SHP77 treated with DMSO at 0.1 percent for 48 hours (cell line): ENCODE measurements at regions not wholly inside any gene's neighbourhood (a gene's known extent, or its start where the extent isn't known, plus 50 kb on each side); places are given as distances from the start of the nearest gene placed in this dataset.
"Not testable (repeated sequence)": the region's sequence is repeated elsewhere in the genome, so short reads cannot be mapped to it uniquely, and the experiment has no call there.

Experiments used
- DNase-seq: peaks from one replicate; lab custom pipeline; 2025; lab: John Stamatoyannopoulos, UW

DNA sequence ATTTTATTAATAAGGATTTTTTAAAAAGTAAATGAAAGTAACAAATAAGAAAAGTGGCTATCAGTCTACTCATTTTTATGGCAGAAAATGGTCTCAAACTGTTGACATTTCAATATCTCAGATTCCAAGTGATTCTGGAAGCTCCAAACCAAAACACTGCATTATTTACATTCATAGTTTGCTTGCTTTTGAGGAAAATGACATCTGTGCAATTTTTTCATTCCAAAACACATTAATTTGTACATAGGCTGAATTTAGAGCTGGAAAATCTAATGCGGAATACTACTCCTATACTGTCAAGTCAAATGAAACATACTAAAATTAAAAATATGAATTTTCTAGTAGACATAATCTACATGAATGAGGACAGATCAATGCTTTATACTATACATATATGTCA lies 1047.6 kb downstream of the CDH9 start:
- DNase-seq: no peak

DNA sequence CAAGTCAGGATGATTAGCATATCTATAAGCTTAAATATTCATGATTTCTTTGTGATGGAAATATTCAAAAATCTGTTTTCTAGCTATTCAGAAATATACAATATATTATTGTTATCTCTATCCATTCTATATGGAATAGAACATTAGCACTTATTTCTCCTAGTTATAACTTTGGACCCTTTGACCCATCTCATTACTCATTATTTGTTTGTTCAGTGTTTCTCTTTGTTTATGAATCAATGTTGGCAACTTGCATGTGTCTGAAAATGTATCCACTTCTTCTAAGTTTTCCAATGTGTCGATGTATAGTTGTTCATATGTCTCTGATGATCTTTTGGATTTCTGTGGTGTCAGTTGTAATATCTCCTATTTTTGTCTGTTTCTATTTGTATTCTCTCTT lies 1059.3 kb downstream of the CDH9 start:
- no peak for DNase-seq

DNA sequence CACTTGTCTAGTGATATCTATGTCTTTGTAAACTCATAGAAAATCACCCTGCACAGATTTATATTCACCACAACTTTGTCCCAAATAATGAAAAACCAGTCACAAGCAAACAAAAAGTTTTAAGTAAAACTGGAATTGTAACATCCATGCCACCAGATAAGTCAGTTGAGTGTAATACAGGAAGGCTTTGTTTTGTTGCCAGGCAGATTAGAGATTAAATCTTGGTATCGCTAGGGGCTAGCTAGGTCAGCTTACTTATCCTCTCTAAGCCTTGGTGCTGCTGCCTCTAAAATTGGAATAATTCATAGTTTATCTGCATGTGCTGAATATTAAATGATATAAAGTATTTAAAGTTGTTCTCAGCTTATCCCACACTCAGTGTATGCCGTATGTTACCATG lies 1062.5 kb downstream of the CDH9 start:
- DNase-seq: no peak

DNA sequence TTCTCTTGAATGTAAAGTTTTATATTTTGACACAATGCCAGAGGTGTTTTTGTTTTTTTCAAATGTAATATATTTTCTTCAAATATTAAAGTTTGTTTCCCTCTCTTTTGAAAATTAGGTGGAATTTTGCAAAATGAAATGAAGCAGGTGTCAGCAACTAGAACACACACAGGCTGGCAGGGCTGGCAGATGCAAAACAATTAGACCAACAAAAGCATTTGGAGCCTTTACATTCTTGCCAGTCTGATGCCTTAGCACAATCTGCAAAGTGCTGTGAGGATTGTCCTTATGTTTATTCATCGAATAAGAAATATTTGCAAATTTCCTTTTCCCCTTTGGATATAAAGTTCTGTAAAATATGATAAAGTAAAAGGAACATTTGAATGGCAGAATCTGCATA lies 1063.9 kb downstream of the CDH9 start:
- no peak for DNase-seq

DNA sequence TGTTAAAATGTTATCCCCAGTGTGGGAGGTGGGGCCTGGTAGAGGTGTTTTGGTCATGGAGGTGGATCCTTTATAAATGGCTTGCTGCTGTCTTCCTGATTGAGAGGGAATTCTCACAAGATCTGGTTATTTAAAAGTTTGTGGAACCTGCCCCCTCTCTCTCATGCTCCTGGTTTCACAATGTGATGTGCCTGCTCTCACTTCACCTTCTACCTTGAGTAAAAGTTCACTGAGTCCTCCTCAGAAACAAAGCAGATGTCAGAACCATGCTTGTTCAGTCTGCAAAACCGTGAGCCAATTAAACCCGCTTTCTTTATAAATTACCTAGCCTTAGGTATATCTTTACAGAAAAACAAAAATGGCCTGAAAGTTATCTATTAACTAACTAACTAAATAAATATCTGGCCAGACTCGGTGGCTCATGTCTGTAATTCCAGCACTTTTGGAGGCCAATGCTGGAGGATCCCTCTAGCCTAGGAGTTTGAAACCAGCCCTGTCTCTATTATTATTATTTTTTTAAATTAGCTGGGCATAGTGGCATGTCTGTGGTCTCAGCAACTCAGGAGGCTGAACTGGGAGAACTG lies 1067.4 kb downstream of the CDH9 start:
- no peak for DNase-seq

DNA sequence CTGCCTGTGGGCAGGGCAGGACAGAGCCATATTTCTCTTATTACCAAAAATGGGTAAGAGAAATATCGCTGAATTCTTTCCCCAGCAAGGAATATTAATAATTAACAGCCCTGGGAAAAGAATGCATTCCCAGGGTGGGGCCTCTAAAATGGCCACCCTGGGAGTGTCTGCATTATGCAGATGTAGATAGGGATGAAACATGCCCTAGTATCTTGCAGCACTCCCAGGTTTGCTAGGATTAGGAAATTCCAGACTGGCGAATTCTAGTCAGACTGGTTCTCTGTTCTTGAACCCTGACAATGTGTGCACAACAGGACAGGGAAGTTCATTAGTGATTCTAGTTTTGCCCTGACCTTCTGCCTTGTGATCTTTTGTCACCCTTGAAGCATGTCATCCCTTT lies 1069.3 kb downstream of the CDH9 start:
- not testable (repeated sequence) for DNase-seq

DNA sequence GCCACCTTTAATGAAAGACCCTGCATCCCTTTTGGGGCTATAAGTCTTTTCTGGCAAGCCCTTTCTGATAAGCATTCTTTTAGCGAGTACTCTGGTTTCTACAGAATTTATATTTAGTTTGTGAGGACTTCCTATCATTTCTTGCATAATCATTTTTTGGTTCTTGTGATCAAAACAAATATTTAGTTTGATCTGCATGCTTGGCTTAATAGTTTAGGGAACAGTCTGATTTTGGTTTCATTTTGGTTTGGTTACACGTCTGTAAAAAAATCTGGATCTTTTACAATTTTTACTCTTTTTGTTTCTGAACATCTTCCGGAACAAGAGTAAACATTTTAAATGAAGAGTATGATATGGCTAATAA lies 1074.4 kb downstream of the CDH9 start:
- no peak for DNase-seq

DNA sequence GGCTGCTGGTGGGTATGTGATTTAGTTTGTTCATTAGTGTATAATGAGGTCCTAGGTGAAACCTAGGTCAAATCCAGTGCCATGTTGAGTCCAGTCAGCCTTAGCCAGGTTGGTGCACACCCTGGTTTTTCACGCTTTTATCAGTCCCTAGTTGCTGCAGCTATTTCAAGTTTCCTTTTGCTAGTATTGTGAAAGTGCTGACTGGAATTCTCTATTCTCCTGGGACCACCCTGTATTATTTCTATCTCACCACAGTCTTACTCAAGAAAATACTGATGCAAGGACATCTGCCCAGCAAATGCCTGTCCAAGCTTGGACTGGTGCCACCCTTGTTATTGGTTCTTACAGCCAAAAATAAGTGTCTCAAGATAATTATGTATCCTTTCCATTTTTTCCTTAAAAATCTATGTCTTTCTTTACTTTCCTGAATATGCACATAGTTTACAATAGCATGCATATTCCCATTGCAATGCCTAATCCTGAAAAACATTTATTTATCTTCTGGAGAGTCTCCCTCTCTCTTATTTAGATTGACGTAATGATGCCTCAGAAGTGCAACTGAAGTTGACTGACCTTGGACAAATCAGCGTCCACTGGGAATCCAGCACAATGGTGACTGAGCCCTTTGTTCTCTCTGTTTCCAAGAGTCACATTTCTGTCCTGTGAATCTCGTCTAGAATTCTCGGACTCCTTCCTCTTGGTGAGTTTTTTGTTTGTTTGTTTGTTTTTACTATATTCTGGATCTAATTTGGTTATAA lies 1075.0 kb downstream of the CDH9 start:
- DNase-seq: no peak

DNA sequence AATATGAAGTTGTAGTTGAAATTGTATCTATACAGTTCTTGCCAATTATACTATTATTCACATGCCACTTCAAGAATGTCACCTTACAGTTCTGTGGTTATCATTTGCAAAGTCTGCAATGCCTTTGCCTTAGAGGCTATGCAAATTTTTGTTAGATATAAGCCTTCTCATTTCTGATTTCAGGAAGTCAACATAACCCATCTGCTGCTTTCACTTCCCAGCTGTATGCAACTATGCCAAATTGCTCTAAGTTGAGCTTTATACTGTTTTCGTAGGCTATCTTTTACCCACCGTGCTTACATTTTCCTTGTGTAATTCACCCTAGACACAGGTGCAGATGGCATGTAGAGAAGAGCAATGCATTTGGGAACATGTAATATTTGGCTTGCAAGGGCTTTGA lies 1083.0 kb downstream of the CDH9 start:
- no peak for DNase-seq

DNA sequence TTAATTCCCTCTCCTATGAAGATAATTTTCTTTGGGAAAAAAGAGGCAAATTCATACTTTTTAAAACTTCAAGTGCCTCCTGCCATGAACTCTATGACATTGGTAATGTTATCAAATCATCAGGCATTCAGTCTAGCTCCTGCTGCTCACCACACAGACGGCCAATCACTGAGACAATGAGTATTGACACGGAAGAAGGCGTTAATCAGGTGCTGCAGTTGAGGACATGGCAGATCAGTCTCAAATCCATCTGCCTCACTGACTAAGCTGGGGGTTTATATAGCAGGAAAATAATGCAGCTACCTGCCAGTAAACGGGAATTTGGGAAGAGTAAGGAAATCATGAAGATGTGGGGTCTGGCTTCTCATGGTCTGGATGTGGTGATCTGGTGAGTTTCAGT lies 1087.7 kb downstream of the CDH9 start:
- no peak for DNase-seq

DNA sequence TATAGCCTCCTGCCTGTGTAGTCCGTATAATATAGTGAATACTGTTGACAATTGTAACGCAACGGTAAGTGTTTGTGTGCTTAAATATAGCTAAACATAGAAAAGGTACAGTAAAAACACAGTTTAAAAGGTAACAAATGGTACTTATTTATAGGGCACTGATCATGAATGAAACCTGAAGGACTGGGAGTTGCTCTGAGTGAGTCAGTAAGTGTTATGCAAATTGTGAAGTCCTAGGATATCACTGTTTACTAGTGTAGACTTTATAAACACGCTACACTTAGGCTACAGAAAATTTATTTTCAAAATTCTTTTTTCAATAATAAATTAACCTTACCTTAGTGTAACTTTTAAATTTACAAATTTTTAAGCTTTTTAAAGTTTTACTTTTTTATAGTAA lies 1090.1 kb downstream of the CDH9 start:
- no peak for DNase-seq

DNA sequence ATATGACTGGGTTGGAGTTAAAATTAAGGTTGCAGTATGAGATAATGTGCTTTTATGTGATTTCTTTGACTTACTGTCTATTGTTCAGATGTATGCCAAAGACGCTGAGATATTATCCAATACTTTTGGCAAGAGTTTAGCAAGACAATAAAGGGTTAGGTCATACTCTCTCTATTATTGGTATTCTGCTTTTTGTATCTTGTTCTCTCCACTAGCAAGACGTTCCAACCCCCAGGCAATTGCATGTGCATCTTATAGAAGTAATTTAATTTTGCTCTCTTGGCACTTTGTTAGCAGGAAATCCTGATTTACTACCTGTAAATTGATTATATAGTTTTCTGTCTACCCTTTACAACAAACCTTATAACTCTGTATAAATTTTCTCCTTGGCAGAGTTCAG lies 1093.6 kb downstream of the CDH9 start:
- no peak for DNase-seq

DNA sequence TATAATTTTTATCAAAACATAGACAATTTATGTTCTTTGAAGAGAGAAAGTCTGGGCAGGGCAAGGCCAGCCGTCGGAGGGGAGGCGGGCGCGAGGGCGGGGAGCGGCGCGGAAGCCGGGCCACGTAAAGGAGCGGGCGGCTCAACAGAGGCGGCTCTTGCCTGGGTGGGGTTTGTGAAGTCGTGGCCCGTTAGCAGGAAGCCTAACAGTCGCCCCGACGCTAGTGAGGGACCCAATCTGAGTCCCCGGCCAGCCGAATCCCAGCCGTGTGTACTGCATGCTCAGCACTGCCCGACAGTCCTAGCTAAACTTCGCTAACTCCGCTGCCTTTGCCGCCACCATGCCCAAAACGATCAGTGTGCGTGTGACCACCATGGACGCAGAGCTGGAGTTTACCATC lies 1129.2 kb downstream of the CDH9 start:
- no peak for DNase-seq

DNA sequence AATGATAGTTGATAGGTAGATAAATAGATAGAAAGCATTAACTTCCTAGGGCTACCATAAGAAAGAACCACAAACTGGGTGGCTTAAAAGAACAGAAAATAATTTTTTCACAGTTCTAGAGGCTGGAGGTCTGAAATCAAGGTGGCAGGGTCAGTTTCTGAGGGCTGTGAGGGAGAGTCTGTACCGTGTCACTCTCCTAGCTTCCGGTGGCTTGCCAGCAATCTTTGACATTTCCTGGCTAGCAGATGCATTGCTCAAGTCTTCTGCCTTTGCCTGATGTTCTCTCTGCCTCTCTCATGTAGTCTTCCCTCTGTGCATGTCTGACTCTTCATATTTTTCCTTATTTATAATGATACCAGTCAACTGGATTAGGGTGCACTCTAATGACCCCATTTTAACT lies 1132.7 kb downstream of the CDH9 start:
- DNase-seq: no peak

DNA sequence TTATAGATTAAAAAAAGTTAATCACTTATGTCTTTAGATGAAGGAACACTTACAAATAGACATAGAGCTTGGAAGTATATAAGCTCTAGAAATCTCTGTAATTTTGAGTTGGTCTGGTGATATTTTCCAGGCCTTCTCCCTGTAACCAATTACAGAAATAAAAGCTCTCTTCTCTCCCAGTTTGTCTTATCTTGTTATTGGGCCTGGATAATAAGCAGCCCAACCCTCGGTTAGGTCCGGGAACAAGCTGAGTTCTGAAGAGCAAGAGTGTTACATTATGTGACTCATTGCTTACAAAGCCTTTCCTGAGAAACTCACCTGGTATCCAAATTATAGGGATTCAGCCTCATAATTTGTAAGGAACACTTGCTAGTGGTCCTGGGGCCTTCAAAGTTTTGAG lies 1146.2 kb downstream of the CDH9 start:
- no peak for DNase-seq

DNA sequence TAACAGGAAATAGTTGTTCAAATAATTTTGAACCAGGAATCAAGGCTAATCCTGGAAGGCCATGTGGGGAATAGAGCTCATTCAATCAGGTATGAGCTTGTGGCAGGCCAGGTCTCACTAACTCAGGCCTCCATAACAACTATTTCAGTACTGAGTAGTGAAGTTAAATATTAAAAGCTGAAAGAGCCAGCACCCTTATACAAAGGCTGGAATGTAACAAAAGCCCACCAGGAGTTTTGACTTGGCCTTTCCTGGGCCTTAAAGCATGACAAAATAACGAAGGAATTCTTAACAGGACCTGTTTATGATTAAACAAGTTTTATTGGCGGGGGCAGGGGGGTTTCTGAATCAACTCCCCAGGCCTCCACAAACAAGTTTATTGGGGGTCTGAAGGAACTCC lies 1146.7 kb downstream of the CDH9 start:
- no peak for DNase-seq

DNA sequence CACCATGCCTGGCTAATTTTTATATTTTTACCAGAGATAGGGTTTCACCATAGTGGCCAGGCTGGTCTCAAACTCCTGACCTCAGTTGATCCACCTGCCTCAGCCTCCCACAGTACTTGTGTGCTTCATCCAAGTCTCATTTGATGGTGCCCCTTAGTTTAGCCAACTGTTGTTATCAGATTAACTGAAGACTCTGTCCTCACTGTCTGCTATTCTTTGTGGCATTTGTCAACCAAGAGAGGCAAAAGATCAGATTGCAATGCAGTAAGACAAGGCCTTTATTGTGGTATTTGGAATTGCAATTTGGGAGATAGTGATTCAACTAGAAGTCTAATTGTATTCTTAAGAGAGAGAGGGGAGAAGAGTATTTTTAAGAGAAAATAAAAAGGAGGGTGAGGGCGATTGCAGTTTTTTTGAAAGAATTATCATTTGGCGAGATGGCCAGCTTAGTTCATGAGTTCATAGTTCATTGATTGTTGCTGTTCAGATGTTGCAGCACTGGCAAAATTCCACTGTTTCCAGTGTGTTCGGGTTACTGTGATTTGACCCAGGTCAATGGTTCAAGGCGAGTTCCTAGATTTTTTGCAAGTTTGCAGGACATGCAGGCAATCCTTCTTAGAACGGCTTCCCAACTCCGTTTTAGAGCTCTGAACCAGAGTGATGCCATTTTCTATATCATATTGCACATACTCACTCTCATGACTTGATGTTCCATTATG lies 1156.9 kb downstream of the CDH9 start:
- no peak for DNase-seq

DNA sequence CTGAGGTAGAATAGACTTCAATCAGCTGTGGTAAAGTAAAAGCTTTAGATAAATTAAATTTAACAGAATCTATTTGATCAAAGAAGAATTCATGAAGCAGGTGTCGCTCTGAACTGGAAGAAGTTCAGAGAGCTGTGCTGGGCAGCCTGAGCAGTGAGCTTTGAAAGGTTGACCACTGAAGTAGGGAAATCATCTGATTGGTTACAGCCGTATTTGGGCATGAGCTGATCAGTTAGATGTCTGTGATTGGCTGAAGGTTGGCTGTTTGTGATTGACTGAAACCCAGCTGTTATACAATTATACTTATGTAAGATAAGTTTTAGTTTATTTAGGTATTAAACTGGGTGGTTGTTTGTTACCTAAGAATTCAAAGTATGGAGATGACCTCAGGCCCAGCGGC lies 1174.6 kb downstream of the CDH9 start:
- no peak for DNase-seq

DNA sequence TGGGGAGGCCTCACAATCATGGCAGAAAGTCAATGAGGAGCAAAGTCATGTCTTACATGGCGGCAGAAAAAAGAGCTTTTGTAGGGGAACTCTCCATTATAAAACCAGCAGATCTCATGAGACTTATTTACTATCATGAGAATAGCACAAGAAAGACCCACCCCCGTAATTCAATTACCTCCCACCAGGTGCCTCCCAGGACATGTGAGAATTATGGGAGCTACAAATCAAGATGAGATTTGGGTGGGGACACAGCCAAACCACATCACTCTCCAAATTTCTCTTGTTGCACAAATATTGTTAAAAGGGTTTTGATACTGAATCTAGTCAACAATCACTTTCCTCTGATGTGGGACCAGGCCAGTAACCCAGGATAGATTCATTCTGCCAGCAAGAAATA lies 1176.1 kb downstream of the CDH9 start:
- no peak for DNase-seq

DNA sequence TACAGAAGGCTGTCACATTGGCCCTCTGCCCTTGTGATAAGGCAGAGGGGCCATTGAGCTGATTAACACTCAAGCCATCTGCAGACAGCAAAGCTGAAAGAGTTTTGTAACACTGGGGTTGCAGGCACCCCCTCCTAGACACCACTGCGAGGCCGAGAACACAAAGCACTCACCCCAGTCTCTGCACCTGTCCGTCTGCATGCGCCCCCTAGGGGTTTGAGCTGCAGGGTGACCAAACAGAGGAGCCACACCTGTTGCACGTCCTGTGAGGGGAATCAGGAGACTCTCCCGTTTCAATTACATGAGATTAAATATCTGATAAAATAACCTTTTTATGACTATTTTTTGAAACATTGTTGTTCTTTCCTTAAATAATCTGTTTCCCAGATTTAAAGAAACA lies 1180.4 kb downstream of the CDH9 start:
- DNase-seq: no peak

DNA sequence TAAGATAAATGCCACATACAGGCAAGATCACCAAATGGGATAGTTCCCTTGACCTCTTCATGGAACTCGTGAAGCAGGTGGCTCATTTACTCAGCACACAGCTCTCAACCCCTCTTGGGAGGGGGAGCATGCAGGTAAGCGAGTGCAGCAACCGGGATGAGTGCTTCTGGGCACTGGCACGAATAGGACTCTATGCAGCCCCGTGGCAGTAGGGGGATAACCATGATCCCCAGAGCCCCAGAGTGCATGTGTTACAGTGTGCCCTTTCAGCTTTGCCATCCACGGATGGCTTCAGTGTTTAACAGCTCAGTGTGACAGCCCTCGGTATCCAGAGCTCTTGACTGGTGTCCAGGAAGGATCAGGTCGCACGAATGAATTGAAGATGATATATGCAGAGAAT lies 1187.1 kb downstream of the CDH9 start:
- no peak for DNase-seq

DNA sequence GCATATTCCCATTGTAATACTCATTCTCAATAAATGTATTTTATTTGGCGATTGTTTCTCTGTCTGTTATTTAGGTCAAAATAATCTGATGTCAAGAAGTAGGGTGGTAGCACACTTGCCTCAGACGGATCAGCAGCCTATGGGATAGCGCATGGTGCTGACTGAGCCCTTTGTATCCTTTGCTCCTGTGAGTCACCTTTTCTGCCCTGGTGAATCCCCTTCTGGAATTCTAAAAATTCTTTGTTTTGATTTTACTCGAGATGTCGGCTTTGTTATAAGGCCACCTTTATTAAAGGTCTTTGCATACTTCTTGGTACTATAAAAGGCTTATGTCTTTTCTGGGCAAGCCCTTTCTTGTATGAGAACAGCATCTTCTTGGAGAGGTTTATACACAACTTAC lies 1187.8 kb downstream of the CDH9 start:
- DNase-seq: no peak

DNA sequence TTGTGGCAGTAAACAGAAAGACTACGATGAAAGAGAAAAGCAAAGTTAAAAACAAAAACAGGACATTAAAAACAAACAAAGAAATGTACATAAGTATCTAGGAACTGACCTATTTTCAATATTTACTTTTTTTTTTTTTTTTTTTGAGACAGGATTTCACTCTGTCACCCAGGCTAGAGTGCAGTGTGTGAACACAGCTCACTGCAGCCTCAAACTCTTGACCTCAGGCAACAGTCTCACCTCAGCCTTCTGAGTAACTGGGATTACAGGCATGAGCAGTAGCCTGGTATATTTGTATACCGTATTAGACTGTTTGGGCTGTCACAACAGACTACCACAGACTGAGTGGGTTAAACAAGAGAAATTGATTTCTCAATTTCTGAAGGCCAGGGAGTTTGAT lies 1189.1 kb downstream of the CDH9 start:
- no peak for DNase-seq
